ENCODE measurements at regions not wholly inside any gene's neighbourhood (a gene's known extent, or its start where the extent isn't known, plus 50 kb on each side); places are given as distances from the start of the nearest gene placed in this dataset.
"Not testable (repeated sequence)": the region's sequence is repeated elsewhere in the genome, so short reads cannot be mapped to it uniquely, and the experiment has no call there.

DNA sequence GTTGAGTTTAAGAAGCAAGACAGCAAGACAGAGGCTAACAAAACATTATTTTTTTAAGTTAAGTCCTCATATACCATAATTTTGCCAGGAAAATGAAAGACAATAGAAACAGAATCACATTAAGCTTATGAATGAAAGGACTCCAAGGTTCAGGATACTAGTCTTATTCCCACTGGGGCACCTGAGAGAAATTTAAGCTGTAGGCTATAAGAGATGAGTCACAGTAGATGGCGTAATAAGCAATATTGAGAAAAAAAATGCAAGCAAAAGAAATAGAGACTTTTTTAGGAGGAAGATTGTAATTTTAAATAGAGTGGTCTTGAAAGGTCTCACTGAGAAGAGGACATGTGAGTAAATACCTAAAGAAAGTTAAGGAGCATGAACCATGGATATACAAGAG, 57.1 kb upstream of the KIF2B start:
- no peaks in the 10 kb centered on the region for H3K9me3 ChIP-seq (ENCODE audit: low read length)
- no peak overlapping the region for H3K9ac ChIP-seq (ENCODE audit: low read length)
- no peak overlapping the region for H2AFZ ChIP-seq (ENCODE audit: low read length)
- H3K27ac ChIP-seq (ENCODE audit: low read depth, low read length, poor library complexity, severe bottlenecking): no peak overlapping the region
- no peak overlapping the region for H3K4me3 ChIP-seq (ENCODE audit: low read depth, low read length, poor library complexity, severe bottlenecking)
- no peaks in the 10 kb centered on the region for H3K4me1 ChIP-seq (ENCODE audit: insufficient read depth, low read length, severe bottlenecking)
- no peaks in the 10 kb centered on the region for H3K36me3 ChIP-seq (ENCODE audit: insufficient read depth, low read length)
- H4K20me1 ChIP-seq (ENCODE audit: insufficient read depth, low read length): no peaks in the 10 kb centered on the region
- no peaks in the 10 kb centered on the region for H3F3A ChIP-seq (ENCODE audit: insufficient read depth, low read length)
- no peaks in the 10 kb centered on the region for H3K79me2 ChIP-seq (ENCODE audit: insufficient read depth, low read length)
- H3K9me2 ChIP-seq (ENCODE audit: low read depth, low read length): no peaks in the 10 kb centered on the region
- H3K4me2 ChIP-seq (ENCODE audit: low read length): no peak overlapping the region
- H3K27me3 ChIP-seq (ENCODE audit: insufficient read depth, low read length): no peaks in the 10 kb centered on the region
- no peak for TF ChIP-seq EZH2 (IDR thresholded peaks at IDR 0.05; ENCODE audit: borderline replicate concordance, low read length)
- TF ChIP-seq, protein P1, sequence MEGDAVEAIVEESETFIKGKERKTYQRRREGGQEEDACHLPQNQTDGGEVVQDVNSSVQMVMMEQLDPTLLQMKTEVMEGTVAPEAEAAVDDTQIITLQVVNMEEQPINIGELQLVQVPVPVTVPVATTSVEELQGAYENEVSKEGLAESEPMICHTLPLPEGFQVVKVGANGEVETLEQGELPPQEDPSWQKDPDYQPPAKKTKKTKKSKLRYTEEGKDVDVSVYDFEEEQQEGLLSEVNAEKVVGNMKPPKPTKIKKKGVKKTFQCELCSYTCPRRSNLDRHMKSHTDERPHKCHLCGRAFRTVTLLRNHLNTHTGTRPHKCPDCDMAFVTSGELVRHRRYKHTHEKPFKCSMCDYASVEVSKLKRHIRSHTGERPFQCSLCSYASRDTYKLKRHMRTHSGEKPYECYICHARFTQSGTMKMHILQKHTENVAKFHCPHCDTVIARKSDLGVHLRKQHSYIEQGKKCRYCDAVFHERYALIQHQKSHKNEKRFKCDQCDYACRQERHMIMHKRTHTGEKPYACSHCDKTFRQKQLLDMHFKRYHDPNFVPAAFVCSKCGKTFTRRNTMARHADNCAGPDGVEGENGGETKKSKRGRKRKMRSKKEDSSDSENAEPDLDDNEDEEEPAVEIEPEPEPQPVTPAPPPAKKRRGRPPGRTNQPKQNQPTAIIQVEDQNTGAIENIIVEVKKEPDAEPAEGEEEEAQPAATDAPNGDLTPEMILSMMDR (IDR thresholded peaks at IDR 0.05; ENCODE audit: low read length): no peak

- no peaks in the 10 kb centered on the region for H3K27me3 ChIP-seq (ENCODE audit: insufficient read depth, low read length)
- H3K9me3 ChIP-seq (ENCODE audit: low read length): no peaks in the 10 kb centered on the region
- no peak overlapping the region for H3K9ac ChIP-seq (ENCODE audit: low read length)
- TF ChIP-seq EZH2 (IDR thresholded peaks at IDR 0.05; ENCODE audit: borderline replicate concordance, low read length): no peak
- TF ChIP-seq, protein P1 (IDR thresholded peaks at IDR 0.05; ENCODE audit: low read length): no peak
- no peaks in the 10 kb centered on the region for H3K79me2 ChIP-seq (ENCODE audit: insufficient read depth, low read length)
- H3K4me1 ChIP-seq (ENCODE audit: insufficient read depth, low read length, severe bottlenecking): no peaks in the 10 kb centered on the region
- no peak overlapping the region for H3K4me3 ChIP-seq (ENCODE audit: low read depth, low read length, poor library complexity, severe bottlenecking)
- no peak overlapping the region for H3K4me2 ChIP-seq (ENCODE audit: low read length)
- no peak overlapping the region for H3K27ac ChIP-seq (ENCODE audit: low read depth, low read length, poor library complexity, severe bottlenecking)
- no peaks in the 10 kb centered on the region for H3K9me2 ChIP-seq (ENCODE audit: low read depth, low read length)
- no peaks in the 10 kb centered on the region for H3F3A ChIP-seq (ENCODE audit: insufficient read depth, low read length)
- H2AFZ ChIP-seq (ENCODE audit: low read length): no peak overlapping the region
- no peaks in the 10 kb centered on the region for H3K36me3 ChIP-seq (ENCODE audit: insufficient read depth, low read length)
- H4K20me1 ChIP-seq (ENCODE audit: insufficient read depth, low read length): no peaks in the 10 kb centered on the region
These were observed 57.6 kb upstream of the KIF2B start for GRCh38 chr17:53765129-53765528.

GRCh38 chr17:53757559-53757958, 65.2 kb upstream of the KIF2B start:
- TF ChIP-seq, protein P1 (IDR thresholded peaks at IDR 0.05; ENCODE audit: low read length): no peak
- TF ChIP-seq EZH2 (IDR thresholded peaks at IDR 0.05; ENCODE audit: borderline replicate concordance, low read length): no peak
- H3K4me1 ChIP-seq (ENCODE audit: insufficient read depth, low read length, severe bottlenecking): no peaks in the 10 kb centered on the region

DNA sequence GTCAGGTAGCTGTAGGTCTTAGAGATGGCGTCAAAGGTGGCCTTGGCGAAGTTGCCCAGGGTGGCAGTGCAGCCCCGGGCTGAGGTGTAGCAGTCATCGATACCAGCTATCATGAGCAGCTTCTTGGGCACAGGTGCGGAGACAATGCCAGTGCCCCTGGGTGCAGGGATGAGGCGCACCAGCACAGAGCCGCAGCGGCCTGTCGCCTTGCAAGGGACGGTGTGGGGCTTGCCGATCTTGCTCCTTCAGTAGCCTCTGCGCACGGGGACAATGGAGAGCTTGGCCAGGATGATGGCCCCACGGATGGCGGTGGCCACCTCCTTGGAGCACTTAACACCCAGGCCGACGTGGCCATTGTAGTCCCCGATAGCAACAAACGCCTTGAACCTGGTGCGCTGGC, 65.6 kb upstream of the KIF2B start:
- not testable (repeated sequence) for H4K20me1 ChIP-seq (ENCODE audit: insufficient read depth, low read length); H3K79me2 ChIP-seq (ENCODE audit: insufficient read depth, low read length); H3K4me3 ChIP-seq (ENCODE audit: low read depth, low read length, poor library complexity, severe bottlenecking); H3K4me1 ChIP-seq (ENCODE audit: insufficient read depth, low read length, severe bottlenecking); H3K9ac ChIP-seq (ENCODE audit: low read length); H3F3A ChIP-seq (ENCODE audit: insufficient read depth, low read length); H3K36me3 ChIP-seq (ENCODE audit: insufficient read depth, low read length); H3K27me3 ChIP-seq (ENCODE audit: insufficient read depth, low read length); H3K9me2 ChIP-seq (ENCODE audit: low read depth, low read length); H3K4me2 ChIP-seq (ENCODE audit: low read length); H3K9me3 ChIP-seq (ENCODE audit: low read length); H3K27ac ChIP-seq (ENCODE audit: low read depth, low read length, poor library complexity, severe bottlenecking); H2AFZ ChIP-seq (ENCODE audit: low read length)

More at GRCh38 chr17:53757559-53757958, 65.2 kb upstream of the KIF2B start:
- no peaks in the 10 kb centered on the region for H3K27me3 ChIP-seq (ENCODE audit: insufficient read depth, low read length)
- no peaks in the 10 kb centered on the region for H3K79me2 ChIP-seq (ENCODE audit: insufficient read depth, low read length)
- H4K20me1 ChIP-seq (ENCODE audit: insufficient read depth, low read length): no peaks in the 10 kb centered on the region
- H3K27ac ChIP-seq (ENCODE audit: low read depth, low read length, poor library complexity, severe bottlenecking): no peak overlapping the region
- H3F3A ChIP-seq (ENCODE audit: insufficient read depth, low read length): no peaks in the 10 kb centered on the region
- no peak overlapping the region for H3K4me3 ChIP-seq (ENCODE audit: low read depth, low read length, poor library complexity, severe bottlenecking)
- no peaks in the 10 kb centered on the region for H3K9me2 ChIP-seq (ENCODE audit: low read depth, low read length)
- H3K9me3 ChIP-seq (ENCODE audit: low read length): no peaks in the 10 kb centered on the region
- no peak overlapping the region for H3K9ac ChIP-seq (ENCODE audit: low read length)
- H2AFZ ChIP-seq (ENCODE audit: low read length): no peak overlapping the region
- no peaks in the 10 kb centered on the region for H3K36me3 ChIP-seq (ENCODE audit: insufficient read depth, low read length)
- H3K4me2 ChIP-seq (ENCODE audit: low read length): no peak overlapping the region

Data from OCI-LY1 (cell line).